Neuronal stem cell (in vitro differentiated cells): ENCODE measurements at regions not wholly inside any gene's neighbourhood (a gene's known extent, or its start where the extent isn't known, plus 50 kb on each side); places are given as distances from the start of the nearest gene placed in this dataset.

ENCODE experiments used
- DNase-seq: peaks from one replicate; pipeline ENCODE4 v3.0.0-alpha.2; 2013; ENCODE audit warnings: low spot score
- H2AFZ ChIP-seq: one replicate; pipeline ENCODE4 v1.6.1; 2013; ENCODE audit warnings: mild to moderate bottlenecking, low read length, inconsistent platforms
- H2AK5ac ChIP-seq: 2 replicates; pipeline ENCODE4 v1.6.1; 2013; ENCODE audit warnings: low read depth, mild to moderate bottlenecking, inconsistent platforms, low read length, moderate library complexity, mixed read lengths
- H2BK120ac ChIP-seq: 2 replicates; pipeline ENCODE4 v1.6.1; 2013; ENCODE audit warnings: low read depth, mild to moderate bottlenecking, inconsistent platforms, low read length, moderate library complexity, mixed read lengths
- H2BK12ac ChIP-seq: one replicate; pipeline ENCODE4 v1.6.1; 2013; ENCODE audit warnings: low read length, inconsistent platforms
- H2BK15ac ChIP-seq: 2 replicates; pipeline ENCODE4 v1.6.1; 2013; ENCODE audit warnings: mild to moderate bottlenecking, low read length, inconsistent platforms, mixed read lengths
- H2BK5ac ChIP-seq: one replicate; pipeline ENCODE4 v1.6.1; 2013; ENCODE audit warnings: inconsistent platforms, mild to moderate bottlenecking, low read length, moderate library complexity
- H3K14ac ChIP-seq: one replicate; pipeline ENCODE4 v1.6.1; 2013; ENCODE audit warnings: low read length, inconsistent platforms
- H3K18ac ChIP-seq: 2 replicates; pipeline ENCODE4 v1.6.1; 2013; ENCODE audit warnings: low read length, inconsistent platforms
- H3K23ac ChIP-seq: 2 replicates; pipeline ENCODE4 v1.6.1; 2013; ENCODE audit warnings: low read depth, mild to moderate bottlenecking, mixed read lengths, low read length, inconsistent platforms; ENCODE audit not compliant: poor library complexity
- H3K27ac ChIP-seq: replicated peaks from 3 replicates; pipeline ENCODE4 v1.5.1; 2013; ENCODE audit warnings: low read length, inconsistent platforms
- H3K27me3 ChIP-seq, 3 experiments: 2 replicates each; pipeline ENCODE4 v1.6.1; 2013; ENCODE audit warnings: low read length in 3 of 3, mild to moderate bottlenecking in 2 of 3, inconsistent platforms in 1 of 3, low read depth in 1 of 3, mixed read lengths in 1 of 3, moderate library complexity in 1 of 3; ENCODE audit not compliant: control insufficient read depth in 3 of 3, insufficient read depth in 3 of 3
- H3K36me3 ChIP-seq, 2 donors: replicated peaks in 1 of 2; 2 replicates each; pipeline ENCODE4 v1.6.1; 2013; ENCODE audit warnings: low read length in 2 of 2; ENCODE audit not compliant: control insufficient read depth in 2 of 2, insufficient read depth in 2 of 2
- H3K4ac ChIP-seq: 2 replicates; pipeline ENCODE4 v1.6.1; 2013; ENCODE audit warnings: inconsistent platforms, mild to moderate bottlenecking, low read length, moderate library complexity
- H3K4me1 ChIP-seq, 2 donors: 1 replicate in 1 of 2; 2 replicates in 1 of 2; pipeline ENCODE4 v1.6.1; 2013; ENCODE audit warnings: low read length in 2 of 2, low read depth in 1 of 2; ENCODE audit not compliant: control insufficient read depth in 2 of 2, insufficient read depth in 1 of 2
- H3K4me2 ChIP-seq: one replicate; pipeline ENCODE4 v1.6.1; 2013; ENCODE audit warnings: mild to moderate bottlenecking, low read length, inconsistent platforms; ENCODE audit not compliant: insufficient read depth, poor library complexity, severe bottlenecking
- H3K4me3 ChIP-seq, 2 donors: 2 replicates each; pipeline ENCODE4 v1.5.1; 2013; ENCODE audit warnings: low read length in 2 of 2, mild to moderate bottlenecking in 2 of 2, inconsistent platforms in 1 of 2, moderate library complexity in 1 of 2
- H3K79me1 ChIP-seq: one replicate; pipeline ENCODE4 v1.6.1; 2013; ENCODE audit warnings: low read depth, mild to moderate bottlenecking, inconsistent platforms, low read length, moderate library complexity
- H3K9ac ChIP-seq: one replicate; pipeline ENCODE4 v1.6.1; 2013; ENCODE audit warnings: mild to moderate bottlenecking, low read depth, low read length, inconsistent platforms; ENCODE audit not compliant: poor library complexity
- H3K9me3 ChIP-seq, 2 donors: replicated peaks in 1 of 2; 2 replicates each; pipeline versions ENCODE3 to v1.6.1; 2013; ENCODE audit warnings: low read length in 2 of 2, mild to moderate bottlenecking in 2 of 2, inconsistent platforms in 1 of 2, low read depth in 1 of 2, mixed read lengths in 1 of 2, moderate library complexity in 1 of 2; ENCODE audit not compliant: control insufficient read depth in 2 of 2, insufficient read depth in 1 of 2
- H4K8ac ChIP-seq: one replicate; pipeline ENCODE4 v1.6.1; 2013; ENCODE audit warnings: low read depth, mild to moderate bottlenecking, inconsistent platforms, low read length, moderate library complexity
- H4K91ac ChIP-seq: one replicate; pipeline ENCODE4 v1.6.1; 2013; ENCODE audit warnings: low read length, low read depth, mild to moderate bottlenecking, inconsistent platforms; ENCODE audit not compliant: poor library complexity
- WGBS, 2 donors: extraction: QIAGEN DNeasy Blood & Tissue Kit; methylation state at CpG; one replicate each; pipeline ENCODE4 v1.1.7; 2013; ENCODE audit warnings: missing lambda C conversion rate in 2 of 2, mixed read lengths in 1 of 2; ENCODE audit not compliant: insufficient read length in 2 of 2, insufficient replicate concordance in 1 of 2; ENCODE audit errors: extremely low coverage in 2 of 2; 5-methylcytosine and 5-hydroxymethylcytosine counted together

- no peak overlapping the region for H2AK5ac ChIP-seq
Measured at GRCh38 chr3:168405288-168405687, 309.6 kb upstream of the GOLIM4 start.

GRCh38 chr3:168398371-168399025, 302.8 kb upstream of the GOLIM4 start:
- Histone ChIP-seq H3K9me3 (peaks cover 0 to 3% of the 10 kb centered on the region in 2 donors), H3K36me3 (no peaks in the 10 kb centered on the region), H3K18ac (no peak overlapping the region), H4K91ac (no peak overlapping the region), H3K4me3 (no peak overlapping the region), H3K27me3 (no peaks in the 10 kb centered on the region), H2BK120ac (no peak overlapping the region), H3K14ac (no peak overlapping the region), H3K23ac (no peak overlapping the region), H2AFZ (no peak overlapping the region), H3K9ac (no peak overlapping the region), H3K27ac (no peak overlapping the region), H3K4me1 (no peaks in the 10 kb centered on the region), H3K4me2 (no peak overlapping the region), H2BK15ac (no peak overlapping the region), H2AK5ac (no peak overlapping the region), H2BK5ac (no peak overlapping the region), H3K79me1 (no peaks in the 10 kb centered on the region), H2BK12ac (no peak overlapping the region), H3K4ac (no peak overlapping the region), H4K8ac (no peak overlapping the region)
- no peak for DNase-seq

More at GRCh38 chr3:168405288-168405687, 309.6 kb upstream of the GOLIM4 start:
- Histone ChIP-seq H3K9me3 (peaks cover 0 to 9% of the 10 kb centered on the region in 2 donors), H3K18ac (no peak overlapping the region), H3K9ac (no peak overlapping the region), H4K8ac (no peak overlapping the region), H3K4me1 (peaks cover 0 to 2% of the 10 kb centered on the region in 2 donors), H3K4me2 (no peak overlapping the region), H3K23ac (no peak overlapping the region), H3K4me3 (no peak overlapping the region), H2BK5ac (no peak overlapping the region), H3K79me1 (no peaks in the 10 kb centered on the region), H2BK120ac (no peak overlapping the region), H4K91ac (no peak overlapping the region), H3K36me3 (no peaks in the 10 kb centered on the region), H3K4ac (no peak overlapping the region), H3K27ac (no peak overlapping the region), H3K27me3 (no peaks in the 10 kb centered on the region), H2AFZ (no peak overlapping the region), H3K14ac (no peak overlapping the region), H2BK15ac (no peak overlapping the region), H2BK12ac (no peak overlapping the region)
- WGBS, 2 donors: no CpG with 5 or more reads among the region's 1 CpG
- no peak for DNase-seq

GRCh38 chr3:168396861-168397260, 301.1 kb upstream of the GOLIM4 start:
- Histone ChIP-seq H3K18ac (no peak overlapping the region), H3K27me3 (no peaks in the 10 kb centered on the region), H2BK5ac (no peak overlapping the region), H3K4me3 (no peak overlapping the region), H2AFZ (no peak overlapping the region), H3K4me1 (no peaks in the 10 kb centered on the region), H3K79me1 (no peaks in the 10 kb centered on the region), H3K9me3 (peaks cover 0 to 3% of the 10 kb centered on the region in 2 donors), H2BK12ac (no peak overlapping the region), H3K36me3 (no peaks in the 10 kb centered on the region), H3K23ac (no peak overlapping the region), H3K27ac (no peak overlapping the region), H2AK5ac (no peak overlapping the region), H2BK120ac (no peak overlapping the region), H3K14ac (no peak overlapping the region), H3K4me2 (no peak overlapping the region), H4K91ac (no peak overlapping the region), H3K9ac (no peak overlapping the region), H2BK15ac (no peak overlapping the region), H3K4ac (no peak overlapping the region), H4K8ac (no peak overlapping the region)
- no CpG with 5 or more reads among the region's 1 CpG for WGBS, 2 donors
- no peak for DNase-seq

GRCh38 chr3:168395551-168395950, 299.8 kb upstream of the GOLIM4 start:
- no peak for DNase-seq
- H3K27ac ChIP-seq: no peak overlapping the region
- H2BK5ac ChIP-seq: no peak overlapping the region
- no peak overlapping the region for H2AK5ac ChIP-seq
- H3K79me1 ChIP-seq: no peaks in the 10 kb centered on the region
- no peaks in the 10 kb centered on the region for H3K36me3 ChIP-seq
- H3K4me1 ChIP-seq: no peaks in the 10 kb centered on the region
- no peak overlapping the region for H2BK120ac ChIP-seq
- H3K9me3 ChIP-seq: no peaks in the 10 kb centered on the region
- H2BK15ac ChIP-seq: no peak overlapping the region
- H4K8ac ChIP-seq: no peak overlapping the region
- no peak overlapping the region for H2BK12ac ChIP-seq
- no peak overlapping the region for H3K4ac ChIP-seq
- H3K27me3 ChIP-seq: no peaks in the 10 kb centered on the region
- no peak overlapping the region for H3K9ac ChIP-seq
- H4K91ac ChIP-seq: no peak overlapping the region
- H3K23ac ChIP-seq: no peak overlapping the region
- H3K14ac ChIP-seq: no peak overlapping the region
- no peak overlapping the region for H3K4me3 ChIP-seq
- no peak overlapping the region for H3K4me2 ChIP-seq
- no CpG with 5 or more reads among the region's 2 CpGs for WGBS, 2 donors
- no peak overlapping the region for H2AFZ ChIP-seq
- H3K18ac ChIP-seq: no peak overlapping the region
